Esophagus muscularis mucosa (tissue), 4 donors: ENCODE measurements at regions not wholly inside any gene's neighbourhood (a gene's known extent, or its start where the extent isn't known, plus 50 kb on each side); places are given as distances from the start of the nearest gene placed in this dataset.

Experiments used
- DNase-seq: peaks from one replicate; pipeline ENCODE4 v3.0.0-alpha.2; 2017; ENCODE audit errors: extremely low spot score
- H3K27ac ChIP-seq, 4 donors: fragments of 200-600 bp; sonication (generic); replicated peaks in 1 of 4; 1 replicate in 3 of 4; 2 replicates in 1 of 4; pipeline ENCODE4 v1.5.1; 2016 to 2019; ENCODE audit warnings: mild to moderate bottlenecking in 1 of 4
- H3K27me3 ChIP-seq, 4 donors: fragments of 200-600 bp; sonication (generic); one replicate each; pipeline versions ENCODE4 v1.5.1 to v1.6.0; 2016 to 2019
- H3K36me3 ChIP-seq, 4 donors: fragments of 200-600 bp; sonication (generic); one replicate each; pipeline ENCODE4 v1.5.1; 2016 to 2019
- H3K4me1 ChIP-seq, 4 donors: fragments of 200-600 bp; sonication (generic); one replicate each; pipeline ENCODE4 v1.5.1; 2016 to 2019
- H3K4me3 ChIP-seq, 4 donors: fragments of 200-600 bp; sonication (generic); 1 replicate in 2 of 4; 2 replicates in 2 of 4; pipeline ENCODE4 v1.5.1; 2016 to 2019; ENCODE audit warnings: mild to moderate bottlenecking in 4 of 4, moderate library complexity in 1 of 4
- H3K9me3 ChIP-seq, 4 donors: fragments of 200-600 bp; sonication (generic); 1 replicate in 3 of 4; 2 replicates in 1 of 4; pipeline ENCODE4 v1.5.1; 2016 to 2019
- CTCF ChIP-seq, 3 experiments: fragments of 200-600 bp in 2 of 3; fragments of 450-650 bp in 1 of 3; sonication (generic) in 2 of 3; IDR thresholded peaks; one replicate each; pipeline ENCODE4 v1.5.1; 2017 to 2019; ENCODE audit warnings: antibody characterized with exemption in 3 of 3, mild to moderate bottlenecking in 2 of 3, moderate library complexity in 1 of 3
- EP300 ChIP-seq: sonication (generic); formaldehyde crosslinking; IDR thresholded peaks from one replicate; pipeline ENCODE4 v1.6.1; 2017; ENCODE audit warnings: antibody characterized with exemption
- POLR2A ChIP-seq: fragments of 450-650 bp; IDR thresholded peaks from one replicate; pipeline ENCODE4 v1.6.1; 2017; ENCODE audit warnings: antibody characterized with exemption, moderate library complexity, mild to moderate bottlenecking, low read depth
- POLR2AphosphoS5 ChIP-seq, 2 donors: sonication (generic); formaldehyde crosslinking; IDR thresholded peaks; one replicate each; pipeline ENCODE4 v1.6.1; 2017; ENCODE audit warnings: antibody characterized with exemption in 2 of 2
- WGBS: methylation state at CpG from one replicate; pipeline ENCODE4 v1.1.5; 2018; 5-methylcytosine and 5-hydroxymethylcytosine counted together
- intact Hi-C: fragments of 100-400 bp; cut with DNase I; formaldehyde crosslinking; loops from one replicate; pipeline ENCODE4 v1.15.1; 2023

- no peak for DNase-seq
- Histone ChIP-seq H3K27ac (no peak overlapping the region), H3K36me3 (no peaks in the 10 kb centered on the region), H3K9me3 (no peaks in the 10 kb centered on the region), H3K4me1 (no peaks in the 10 kb centered on the region), H3K27me3 (no peaks in the 10 kb centered on the region), H3K4me3 (no peak overlapping the region)
- intact Hi-C loops: no loop called here
- 93% methylated on average over 2 of the region's 2 CpGs for WGBS
- TF ChIP-seq CTCF (IDR thresholded peaks at IDR 0.05) (no peak), POLR2A (no peak), POLR2AphosphoS5 (IDR thresholded peaks at IDR 0.05) (no peak), EP300 (no peak)
Measured at GRCh38 chr5:116810951-116811350, 236.3 kb upstream of the SEMA6A start.

- no peak for DNase-seq
- no peaks in the 10 kb centered on the region for H3K36me3 ChIP-seq
- H3K9me3 ChIP-seq: no peaks in the 10 kb centered on the region
- intact Hi-C loops: no loop called here
- no peaks in the 10 kb centered on the region for H3K27me3 ChIP-seq
- WGBS: 49% methylated on average over 3 of the region's 3 CpGs
- TF ChIP-seq EP300 (no peak), CTCF (IDR thresholded peaks at IDR 0.05) (no peak), POLR2A (no peak), POLR2AphosphoS5 (IDR thresholded peaks at IDR 0.05) (no peak)
- H3K27ac ChIP-seq: no peak overlapping the region
- H3K4me3 ChIP-seq: no peak overlapping the region
- H3K4me1 ChIP-seq: no peaks in the 10 kb centered on the region
Measured at GRCh38 chr5:116806836-116807235, 232.2 kb upstream of the SEMA6A start.

GRCh38 chr5:116799401-116799800, 224.8 kb upstream of the SEMA6A start:
- Histone ChIP-seq H3K36me3 (no peaks in the 10 kb centered on the region), H3K27ac (no peak overlapping the region), H3K4me3 (no peak overlapping the region), H3K9me3 (no peaks in the 10 kb centered on the region), H3K4me1 (no peaks in the 10 kb centered on the region), H3K27me3 (no peaks in the 10 kb centered on the region)
- WGBS: 94% methylated on average over 3 of the region's 3 CpGs
- TF ChIP-seq EP300: no peak
- TF ChIP-seq POLR2AphosphoS5 (IDR thresholded peaks at IDR 0.05): no peak
- TF ChIP-seq CTCF (IDR thresholded peaks at IDR 0.05): no peak
- no peak for TF ChIP-seq POLR2A
- no peak for DNase-seq
- intact Hi-C loops: no loop called here

GRCh38 chr5:116795189-116795588, 220.6 kb upstream of the SEMA6A start:
- 85% methylated on average over 2 of the region's 2 CpGs for WGBS
- intact Hi-C loops: no loop called here
- TF ChIP-seq CTCF (IDR thresholded peaks at IDR 0.05) (no peak), EP300 (no peak), POLR2A (no peak), POLR2AphosphoS5 (IDR thresholded peaks at IDR 0.05) (no peak)
- no peaks in the 10 kb centered on the region for H3K27me3 ChIP-seq
- H3K9me3 ChIP-seq: peaks cover 0 to 1% (median under 1%) of the 10 kb centered on the region in 4 donors
- H3K4me1 ChIP-seq: no peaks in the 10 kb centered on the region
- H3K36me3 ChIP-seq: no peaks in the 10 kb centered on the region
- H3K27ac ChIP-seq: no peak overlapping the region
- no peak for DNase-seq
- H3K4me3 ChIP-seq: no peak overlapping the region

GRCh38 chr5:116789522-116789921, 214.9 kb upstream of the SEMA6A start:
- Histone ChIP-seq H3K4me1 (no peaks in the 10 kb centered on the region), H3K36me3 (no peaks in the 10 kb centered on the region), H3K4me3 (no peak overlapping the region), H3K27me3 (no peaks in the 10 kb centered on the region), H3K9me3 (peaks cover 0 to 8% (median 6%) of the 10 kb centered on the region in 4 donors), H3K27ac (no peak overlapping the region)
- TF ChIP-seq POLR2A (no peak), CTCF (IDR thresholded peaks at IDR 0.05) (no peak), POLR2AphosphoS5 (IDR thresholded peaks at IDR 0.05) (no peak)
- DNase-seq: no peak
- intact Hi-C loops: no loop called here
- 87% methylated on average over 1 of the region's 1 CpG for WGBS
